ENCODE measurements at regions not wholly inside any gene's neighbourhood (a gene's known extent, or its start where the extent isn't known, plus 50 kb on each side); places are given as distances from the start of the nearest gene placed in this dataset.

- DNase-seq (ENCODE audit: low read depth, low spot score): no peak
- no peak overlapping the region for H3K27ac ChIP-seq
Observed at GRCh38 chr6:147849401-147850330, 341.2 kb downstream of the SAMD5 start.

DNA sequence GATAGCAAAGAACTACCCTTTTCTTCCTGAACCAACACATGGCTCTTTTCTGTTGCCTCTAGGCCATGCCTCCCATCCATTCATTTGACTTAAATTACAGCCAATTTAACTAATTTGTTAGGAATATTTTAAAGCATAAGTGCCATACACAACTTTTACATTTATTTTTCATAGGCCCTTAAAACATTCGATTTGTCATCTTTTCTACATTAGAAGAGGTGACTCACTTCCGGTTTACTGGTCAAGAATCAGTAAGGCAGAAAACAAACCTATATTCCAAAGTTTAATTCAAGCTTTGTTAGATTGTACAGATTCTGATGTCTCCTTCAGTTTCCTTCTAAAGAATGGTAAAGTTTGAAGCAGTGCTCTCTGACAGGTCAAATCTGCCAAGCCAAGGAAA lies 344.3 kb downstream of the SAMD5 start:
- no peak for DNase-seq (ENCODE audit: low read depth, low spot score)
- no peak overlapping the region for H3K27ac ChIP-seq

DNA sequence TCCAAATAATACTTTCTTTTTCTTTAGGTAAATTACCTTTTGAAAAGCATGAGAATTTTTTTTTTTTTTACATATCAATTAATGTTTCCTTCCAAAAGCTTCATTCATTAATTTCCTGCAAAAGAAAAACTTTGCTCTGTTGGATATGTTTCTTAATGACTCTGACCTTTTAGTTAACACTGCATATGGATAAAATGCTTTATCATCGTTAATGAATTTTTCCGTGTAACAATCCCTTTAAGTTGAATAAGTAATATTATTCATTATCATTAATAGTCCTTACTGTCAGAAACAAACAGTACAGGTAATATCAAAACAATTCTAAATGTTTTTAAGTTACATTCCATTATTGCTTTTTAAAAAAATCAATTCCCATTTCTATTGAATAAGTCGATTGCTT lies 345.1 kb downstream of the SAMD5 start:
- H3K27ac ChIP-seq: no peak overlapping the region
- no peak for DNase-seq (ENCODE audit: low read depth, low spot score)

DNA sequence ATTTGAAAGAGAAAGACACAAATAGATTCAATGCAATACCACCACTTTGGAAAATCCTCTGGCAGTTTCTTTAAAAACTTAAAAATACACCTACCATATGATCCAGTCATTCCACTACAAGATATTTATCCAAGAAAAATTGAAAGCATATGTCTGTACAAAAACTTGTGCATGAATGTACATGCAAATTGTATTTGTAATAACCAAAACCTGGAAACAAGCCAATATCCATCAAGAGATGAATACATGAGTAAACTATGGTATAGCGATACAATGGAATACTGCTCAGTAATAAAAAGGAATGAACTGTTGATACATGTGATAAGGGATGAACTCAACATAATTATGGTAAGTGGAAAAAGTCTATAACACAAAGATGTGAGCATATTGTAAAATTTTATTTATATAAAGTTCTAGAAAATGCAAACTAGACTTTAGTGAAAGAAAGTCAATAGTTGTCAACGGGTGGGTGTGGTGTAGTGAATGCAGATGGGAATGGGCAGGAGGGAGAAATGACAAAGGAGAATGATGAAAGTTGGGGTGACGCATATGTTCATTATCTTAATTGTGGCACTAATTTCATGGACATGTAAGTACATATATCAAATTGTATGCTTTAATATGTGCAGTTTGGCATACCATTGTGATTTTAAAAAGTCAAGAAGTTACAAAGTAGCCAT lies 347.5 kb downstream of the SAMD5 start:
- no peak overlapping the region for H3K27ac ChIP-seq
- peak; percentile 20 for DNase-seq (ENCODE audit: low read depth, low spot score)

- H3K27ac ChIP-seq: no peak overlapping the region
- no peak for DNase-seq (ENCODE audit: low read depth, low spot score)
Observed at GRCh38 chr6:147856687-147857086, 348.2 kb downstream of the SAMD5 start.

GRCh38 chr6:147858421-147858820 lies 349.9 kb downstream of the SAMD5 start:
- no peak for DNase-seq (ENCODE audit: low read depth, low spot score)
- no peak overlapping the region for H3K27ac ChIP-seq

DNA sequence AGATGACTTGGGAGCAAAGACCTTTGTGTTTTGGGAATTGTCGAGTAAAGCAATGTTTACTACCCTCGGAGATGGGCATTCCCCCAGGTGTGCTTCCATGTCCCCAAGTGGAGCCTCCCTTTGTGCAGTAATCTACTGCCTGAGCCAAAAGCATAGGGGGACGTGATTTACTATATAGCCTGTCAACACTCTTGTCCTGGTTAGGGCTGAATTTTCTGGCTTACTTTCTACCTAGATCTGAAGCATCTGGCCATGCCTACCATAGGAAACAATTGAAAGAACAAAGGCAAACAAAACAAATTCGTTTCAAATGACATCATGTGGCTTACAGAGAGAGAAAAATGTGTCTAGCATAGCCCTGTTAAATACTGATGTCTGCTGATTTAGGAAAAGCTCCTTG lies 350.6 kb downstream of the SAMD5 start:
- DNase-seq (ENCODE audit: low read depth, low spot score): no peak
- H3K27ac ChIP-seq: no peak overlapping the region

DNA sequence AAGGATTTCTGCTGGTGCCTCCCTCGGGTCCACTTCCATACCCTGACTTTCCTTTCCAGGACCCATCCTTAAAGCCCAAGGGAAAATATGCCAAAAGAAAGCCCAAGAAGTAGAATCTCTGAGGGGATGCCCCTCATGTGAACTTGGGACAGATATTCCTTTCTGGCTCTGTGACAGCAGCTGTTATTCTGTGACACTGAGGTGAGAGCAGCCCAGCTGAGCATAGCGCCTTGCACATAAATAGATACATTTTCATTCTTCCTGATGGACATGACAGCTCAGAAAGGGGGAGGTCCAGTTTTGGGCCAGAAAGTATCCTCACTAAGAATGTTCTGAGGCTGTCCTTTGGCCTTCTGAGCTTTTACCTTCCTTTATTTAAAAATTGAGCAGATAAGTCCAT lies 353.2 kb downstream of the SAMD5 start:
- H3K27ac ChIP-seq: no peak overlapping the region
- no peak for DNase-seq (ENCODE audit: low read depth, low spot score)

DNA sequence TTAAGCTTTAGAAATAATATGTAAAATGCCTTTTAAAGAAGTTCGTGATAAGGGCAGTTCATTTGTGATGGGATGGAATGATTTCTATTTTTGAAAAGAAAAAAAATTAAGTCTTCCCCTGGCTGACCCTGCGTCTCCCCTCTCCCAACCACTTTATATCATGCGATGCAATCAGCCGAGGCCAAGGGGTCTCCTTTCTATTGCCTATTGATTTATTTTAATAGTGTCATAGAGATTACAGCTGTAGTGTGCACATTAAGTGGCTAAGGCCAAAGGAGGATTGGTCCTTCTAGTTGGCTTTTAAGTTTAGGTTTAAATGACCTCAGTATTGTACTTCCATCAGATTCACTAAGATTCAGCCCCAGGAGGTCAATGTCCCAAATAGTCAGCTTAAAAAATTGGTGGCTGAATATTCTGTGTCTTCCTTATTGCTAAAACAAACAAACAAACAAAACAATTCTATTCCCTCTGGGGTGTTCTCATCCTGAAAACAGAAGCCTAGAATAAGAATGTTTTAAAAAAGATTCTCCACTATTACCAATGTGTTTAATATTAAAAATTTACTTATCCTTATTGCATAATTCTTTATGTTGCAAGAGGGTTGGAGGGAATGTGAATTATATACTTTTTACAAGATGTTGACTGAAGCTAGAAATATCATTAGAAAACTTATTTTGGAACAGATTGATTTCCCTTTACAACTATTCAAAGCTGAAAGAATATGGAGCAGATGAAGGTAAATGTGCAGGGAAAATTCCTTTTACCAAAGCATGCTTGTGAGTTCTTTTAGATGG lies 359.1 kb downstream of the SAMD5 start:
- H3K27ac ChIP-seq: no peak overlapping the region
- DNase-seq (ENCODE audit: low read depth, low spot score): no peak

DNA sequence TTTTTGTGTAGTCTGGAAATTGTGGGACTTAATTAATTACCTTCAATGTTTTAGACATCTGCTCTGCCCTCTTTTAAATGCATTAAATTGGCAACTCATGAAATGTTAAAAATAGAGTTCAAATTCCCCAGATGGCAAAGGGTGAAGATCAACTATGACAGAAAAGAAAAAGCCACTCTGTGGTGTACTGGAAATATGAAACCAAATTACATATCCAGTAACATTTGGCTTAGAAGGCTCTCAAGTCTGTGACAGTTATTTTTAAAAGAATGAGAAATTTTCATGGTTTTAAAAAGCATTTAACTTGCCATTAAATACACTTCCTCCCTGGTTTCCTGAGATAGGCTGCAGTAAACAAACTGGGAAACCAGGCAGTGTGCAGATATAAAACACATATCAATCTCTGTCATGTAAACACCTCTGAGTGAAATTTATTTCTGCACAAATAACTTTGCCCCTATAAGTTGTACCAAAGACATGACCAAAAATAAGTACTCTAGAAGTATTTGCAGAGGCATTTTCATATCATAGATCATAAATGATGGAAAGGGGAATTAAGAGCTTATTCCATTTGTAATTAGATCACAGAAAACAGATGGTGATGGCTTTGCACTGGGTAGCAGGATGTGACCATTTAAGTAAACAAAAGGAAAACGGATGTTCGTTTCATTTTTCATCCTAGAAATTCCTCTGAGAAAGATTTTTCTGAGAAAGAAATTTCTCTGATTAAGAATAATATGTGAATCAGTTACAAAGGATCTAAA lies 360.1 kb downstream of the SAMD5 start:
- no peak overlapping the region for H3K27ac ChIP-seq
- no peak for DNase-seq (ENCODE audit: low read depth, low spot score)

GRCh38 chr6:147869201-147869600 lies 360.7 kb downstream of the SAMD5 start:
- DNase-seq (ENCODE audit: low read depth, low spot score): no peak
- H3K27ac ChIP-seq: no peak overlapping the region

DNA sequence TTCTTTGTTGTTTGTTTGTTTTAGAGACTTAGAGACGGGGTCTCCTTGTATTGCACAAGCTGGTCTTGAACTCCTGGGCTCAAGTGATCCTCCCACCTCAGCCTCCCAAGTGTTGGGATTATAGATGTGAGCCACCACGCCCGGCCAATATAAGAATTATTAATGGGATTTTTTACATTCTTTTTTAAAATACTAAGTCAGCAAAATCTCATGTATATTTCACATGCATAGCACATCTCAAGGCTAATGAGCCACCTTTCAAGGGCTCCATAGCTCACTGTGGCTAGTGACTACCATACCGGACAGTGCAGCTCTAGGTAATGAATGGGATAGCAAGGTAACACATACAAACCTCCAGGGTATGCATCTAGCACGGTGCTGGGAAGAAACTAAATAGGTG lies 361.4 kb downstream of the SAMD5 start:
- DNase-seq (ENCODE audit: low read depth, low spot score): no peak
- H3K27ac ChIP-seq: no peak overlapping the region

- H3K27ac ChIP-seq: no peak overlapping the region
- DNase-seq (ENCODE audit: low read depth, low spot score): no peak
Observed at GRCh38 chr6:147870506-147871110, 362.1 kb downstream of the SAMD5 start.

- no peak overlapping the region for H3K27ac ChIP-seq
- DNase-seq (ENCODE audit: low read depth, low spot score): no peak
Observed at GRCh38 chr6:147872002-147872401, 363.5 kb downstream of the SAMD5 start.

- no peak for DNase-seq (ENCODE audit: low read depth, low spot score)
- H3K27ac ChIP-seq: no peak overlapping the region
Observed at GRCh38 chr6:147873816-147874215, 365.3 kb downstream of the SAMD5 start.

DNA sequence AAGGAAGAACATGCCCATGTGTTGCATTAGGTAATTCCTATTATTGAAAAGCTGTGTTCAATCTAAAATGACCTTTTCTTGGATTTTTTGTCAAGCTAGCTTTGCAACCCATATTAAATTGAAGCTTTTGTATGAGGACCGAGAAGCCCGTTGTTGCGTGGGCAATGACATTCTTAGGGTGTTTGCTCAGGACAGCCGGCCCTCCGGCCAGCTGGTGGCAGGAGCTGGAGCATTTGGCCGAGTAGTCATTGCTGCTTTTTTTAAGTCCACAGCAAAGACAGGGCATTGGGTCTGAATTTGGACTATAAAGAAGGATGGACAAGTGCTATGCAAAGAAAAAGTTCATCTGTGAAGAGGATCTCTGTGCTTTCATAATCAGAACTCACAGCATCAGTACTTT lies 365.8 kb downstream of the SAMD5 start:
- H3K27ac ChIP-seq: no peak overlapping the region
- DNase-seq (ENCODE audit: low read depth, low spot score): no peak

- no peak for DNase-seq (ENCODE audit: low read depth, low spot score)
- no peak overlapping the region for H3K27ac ChIP-seq
Observed at GRCh38 chr6:147879031-147879580, 370.6 kb downstream of the SAMD5 start.

DNA sequence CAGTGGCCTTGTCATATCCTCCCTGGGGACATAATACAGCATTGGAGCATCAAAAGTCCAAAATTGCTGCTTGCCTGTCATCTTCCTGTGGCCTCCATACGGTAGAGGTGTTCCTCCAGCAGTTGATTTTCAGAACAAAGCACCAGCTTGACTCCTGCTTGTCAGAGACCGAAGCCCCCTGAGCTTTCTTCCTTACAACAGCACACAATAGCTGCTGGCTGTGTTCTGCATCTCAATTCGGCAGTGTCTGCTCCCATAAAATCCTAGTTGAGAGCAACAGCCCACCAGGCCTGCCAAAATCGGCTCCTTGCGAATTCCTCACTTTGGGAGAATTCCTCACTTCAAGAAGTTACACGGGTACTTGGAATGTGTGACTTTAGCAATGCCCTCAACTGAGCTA lies 372.9 kb downstream of the SAMD5 start:
- no peak overlapping the region for H3K27ac ChIP-seq
- no peak for DNase-seq (ENCODE audit: low read depth, low spot score)

DNA sequence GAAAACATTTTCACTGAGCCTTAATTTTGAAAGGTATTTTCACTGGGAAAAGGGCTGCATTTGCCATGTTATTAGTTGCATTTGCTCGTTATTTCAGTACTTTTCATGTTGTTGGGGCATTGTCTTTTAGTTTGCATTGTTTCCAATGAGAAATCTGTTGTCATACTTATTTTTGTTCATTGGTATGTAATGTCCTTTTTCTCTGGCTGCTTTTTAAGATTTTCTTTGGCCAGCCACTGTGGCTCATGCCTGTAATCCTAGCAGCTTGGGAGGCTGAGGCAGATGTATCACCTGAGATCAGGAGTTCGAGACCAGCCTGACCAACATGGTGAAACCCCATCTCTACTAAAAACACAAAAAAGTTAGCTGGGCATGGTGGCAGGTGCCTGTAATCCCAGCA lies 379.9 kb downstream of the SAMD5 start:
- H3K27ac ChIP-seq: no peak overlapping the region
- DNase-seq (ENCODE audit: low read depth, low spot score): no peak
